HEK293T (cell line): ENCODE measurements at regions not wholly inside any gene's neighbourhood (a gene's known extent, or its start where the extent isn't known, plus 50 kb on each side); places are given as distances from the start of the nearest gene placed in this dataset.

ENCODE experiments used
- CTCF ChIA-PET: fragments of 350-600 bp; formaldehyde crosslinking; extraction: SDS; loops from one replicate; lab custom pipeline; 2021; ENCODE audit warnings: antibody characterized with exemption, inconsistent platforms; lab: Yijun Ruan, JAX
- POLR2A ChIA-PET: fragments of 350-600 bp; formaldehyde crosslinking; extraction: SDS; loops from one replicate; lab custom pipeline; 2020; ENCODE audit warnings: antibody characterized with exemption, inconsistent platforms; lab: Yijun Ruan, JAX
- DNase-seq: peaks from one replicate; pipeline ENCODE4 v3.0.0; 2012; ENCODE audit warnings: mixed read lengths; ENCODE audit errors: extremely low spot score
- ARNT ChIP-seq: fragments of 450-650 bp; IDR thresholded peaks from 2 replicates; pipeline ENCODE4 v1.6.1; 2017; ENCODE audit warnings: mild to moderate bottlenecking
- BHLHE40 ChIP-seq: fragments of 450-650 bp; IDR thresholded peaks from 2 replicates; pipeline ENCODE4 v1.6.1; 2016; ENCODE audit warnings: mild to moderate bottlenecking, moderate library complexity, borderline replicate concordance
- CTBP1 ChIP-seq: fragments of 450-650 bp; IDR thresholded peaks from 2 replicates; pipeline ENCODE4 v1.6.1; 2016; ENCODE audit warnings: borderline replicate concordance
- ELF4 ChIP-seq: fragments of 450-650 bp; IDR thresholded peaks from 2 replicates; pipeline ENCODE4 v1.6.1; 2017; ENCODE audit warnings: antibody characterized with exemption
- FOXA1 ChIP-seq: fragments of 450-650 bp; IDR thresholded peaks from 2 replicates; pipeline ENCODE4 v1.6.1; 2016; ENCODE audit warnings: mild to moderate bottlenecking
- FOXK2 ChIP-seq: fragments of 450-650 bp; IDR thresholded peaks from 2 replicates; pipeline ENCODE4 v1.6.1; 2016; ENCODE audit warnings: mild to moderate bottlenecking
- FOXM1 ChIP-seq: fragments of 450-650 bp; IDR thresholded peaks from 2 replicates; pipeline ENCODE4 v1.6.1; 2017; ENCODE audit warnings: mild to moderate bottlenecking, borderline replicate concordance
- HDGF ChIP-seq: fragments of 450-650 bp; IDR thresholded peaks from 2 replicates; pipeline ENCODE4 v1.6.1; 2017; ENCODE audit warnings: antibody characterized with exemption, borderline replicate concordance
- L3MBTL2 ChIP-seq: fragments of 450-650 bp; conservative IDR thresholded peaks from 2 replicates; pipeline ENCODE4 v1.6.1; 2016; ENCODE audit warnings: mild to moderate bottlenecking
- LEF1 ChIP-seq: fragments of 450-650 bp; IDR thresholded peaks from 2 replicates; pipeline ENCODE4 v1.6.1; 2017; ENCODE audit warnings: mild to moderate bottlenecking, borderline replicate concordance
- NFRKB ChIP-seq: fragments of 450-650 bp; IDR thresholded peaks from 2 replicates; pipeline ENCODE4 v1.6.1; 2016; ENCODE audit warnings: mild to moderate bottlenecking, moderate library complexity
- SP1 ChIP-seq: fragments of 450-650 bp; IDR thresholded peaks from 2 replicates; pipeline ENCODE4 v1.6.1; 2017
- SUZ12 ChIP-seq: fragments of 450-650 bp; IDR thresholded peaks from 2 replicates; pipeline ENCODE4 v1.6.1; 2016; ENCODE audit warnings: mild to moderate bottlenecking
- TARDBP ChIP-seq: fragments of 450-650 bp; IDR thresholded peaks from 2 replicates; pipeline ENCODE4 v1.6.1; 2016
- ZNF384 ChIP-seq: fragments of 450-650 bp; IDR thresholded peaks from 2 replicates; pipeline ENCODE4 v1.6.1; 2016
- TF ChIP-seq, protein P1 (sequence below): fragments of 450-650 bp; IDR thresholded peaks from 2 replicates; pipeline ENCODE4 v1.6.1; 2016

DNA sequence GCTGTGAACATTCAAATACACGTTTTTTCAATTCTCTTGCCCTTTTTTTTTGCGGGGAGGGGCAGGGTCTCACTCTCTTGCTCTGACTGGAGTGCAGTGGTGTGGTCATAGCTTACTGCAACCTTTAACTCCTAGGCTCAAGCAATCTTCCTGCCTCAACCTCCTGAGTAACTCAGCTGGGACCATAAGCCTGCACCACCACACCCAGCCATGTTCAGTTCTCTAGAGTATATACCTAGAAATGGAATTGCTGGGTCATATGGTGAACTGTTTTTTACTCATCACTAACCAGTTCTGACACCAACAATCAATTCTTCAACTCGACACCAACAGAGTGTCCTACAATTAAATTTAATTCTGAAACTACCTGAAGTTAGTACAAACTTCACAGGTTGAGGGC is 85.5 kb upstream of the ZNF169 start:
- CTCF ChIA-PET: no interaction called here
- no peak for DNase-seq

DNA sequence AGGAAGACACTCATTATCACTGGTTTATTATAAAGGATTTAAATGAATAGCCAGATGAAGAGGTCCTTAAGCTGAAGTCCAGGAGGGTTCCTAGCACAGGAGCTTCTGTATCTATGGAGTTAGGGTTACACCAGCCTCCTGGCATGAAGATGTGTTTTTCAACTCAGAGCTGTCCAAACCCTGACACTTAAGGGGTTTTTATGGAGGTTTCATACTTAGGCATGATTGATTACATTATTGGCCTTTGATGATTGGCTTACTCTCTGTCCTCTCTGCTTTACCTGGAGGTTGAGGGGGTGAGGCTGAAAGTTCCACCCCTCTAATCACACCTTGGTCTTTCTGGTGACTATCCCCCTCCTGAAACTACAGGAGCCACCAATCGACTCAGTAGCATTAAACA is 84.9 kb upstream of the ZNF169 start:
- no peak for TF ChIP-seq CTBP1
- TF ChIP-seq HDGF: no peak
- no peak for TF ChIP-seq SUZ12
- no peak for TF ChIP-seq FOXA1
- no peak for TF ChIP-seq BHLHE40
- TF ChIP-seq ARNT: no peak
- TF ChIP-seq TARDBP: no peak
- no peak for TF ChIP-seq NFRKB
- no peak for TF ChIP-seq L3MBTL2
- TF ChIP-seq ELF4: no peak
- TF ChIP-seq FOXM1: no peak
- TF ChIP-seq, protein P1, sequence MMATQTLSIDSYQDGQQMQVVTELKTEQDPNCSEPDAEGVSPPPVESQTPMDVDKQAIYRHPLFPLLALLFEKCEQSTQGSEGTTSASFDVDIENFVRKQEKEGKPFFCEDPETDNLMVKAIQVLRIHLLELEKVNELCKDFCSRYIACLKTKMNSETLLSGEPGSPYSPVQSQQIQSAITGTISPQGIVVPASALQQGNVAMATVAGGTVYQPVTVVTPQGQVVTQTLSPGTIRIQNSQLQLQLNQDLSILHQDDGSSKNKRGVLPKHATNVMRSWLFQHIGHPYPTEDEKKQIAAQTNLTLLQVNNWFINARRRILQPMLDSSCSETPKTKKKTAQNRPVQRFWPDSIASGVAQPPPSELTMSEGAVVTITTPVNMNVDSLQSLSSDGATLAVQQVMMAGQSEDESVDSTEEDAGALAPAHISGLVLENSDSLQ: no peak
- TF ChIP-seq FOXK2: no peak
- no peak for TF ChIP-seq ZNF384
- TF ChIP-seq SP1: no peak
- TF ChIP-seq LEF1: no peak
- no peak for DNase-seq
- POLR2A ChIA-PET: interaction anchor here (1.1 kb wide), 1 partner anchor 9 kb away, joined by 4 read pairs; no protein-coding TSS in a partner anchor
- CTCF ChIA-PET: no interaction called here

More for the DNA sequence above, 85.5 kb upstream of the ZNF169 start:
- POLR2A ChIA-PET: interaction anchor here (1.1 kb wide), 1 partner anchor 8 kb away, joined by 4 read pairs; no protein-coding TSS in a partner anchor
- TF ChIP-seq, protein P1: no peak
- no peak for TF ChIP-seq TARDBP
- no peak for TF ChIP-seq L3MBTL2
- no peak for TF ChIP-seq HDGF
- TF ChIP-seq FOXM1: no peak
- no peak for TF ChIP-seq SP1
- TF ChIP-seq FOXA1: no peak

DNA sequence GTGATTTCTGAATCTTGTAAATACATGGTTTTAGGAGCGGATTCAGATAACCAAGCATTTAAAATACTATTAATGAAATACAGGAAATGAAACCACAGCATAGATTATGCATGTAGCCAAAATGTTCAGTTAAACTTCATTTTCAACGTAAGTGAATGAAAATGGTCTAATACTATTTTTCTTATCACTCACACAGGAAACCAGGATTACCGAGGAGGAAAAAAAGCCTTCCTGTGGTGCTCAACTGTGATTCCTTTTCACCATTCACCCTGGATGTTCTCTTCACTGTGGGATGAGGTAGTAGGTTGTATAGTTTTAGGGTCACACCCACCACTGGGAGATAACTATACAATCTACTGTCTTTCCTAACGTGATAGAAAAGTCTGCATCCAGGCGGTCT is 83.4 kb upstream of the ZNF169 start:
- no peak for DNase-seq
- no peak for TF ChIP-seq ELF4
- no peak for TF ChIP-seq NFRKB
- no peak for TF ChIP-seq BHLHE40
- TF ChIP-seq HDGF: no peak
- no peak for TF ChIP-seq FOXK2
- TF ChIP-seq LEF1: no peak
- no peak for TF ChIP-seq L3MBTL2
- no peak for TF ChIP-seq TARDBP
- TF ChIP-seq ARNT: no peak
- TF ChIP-seq SUZ12: no peak
- TF ChIP-seq, protein P1: no peak
- no peak for TF ChIP-seq FOXA1
- no peak for TF ChIP-seq SP1
- POLR2A ChIA-PET: no interaction called here
- CTCF ChIA-PET: no interaction called here

DNA sequence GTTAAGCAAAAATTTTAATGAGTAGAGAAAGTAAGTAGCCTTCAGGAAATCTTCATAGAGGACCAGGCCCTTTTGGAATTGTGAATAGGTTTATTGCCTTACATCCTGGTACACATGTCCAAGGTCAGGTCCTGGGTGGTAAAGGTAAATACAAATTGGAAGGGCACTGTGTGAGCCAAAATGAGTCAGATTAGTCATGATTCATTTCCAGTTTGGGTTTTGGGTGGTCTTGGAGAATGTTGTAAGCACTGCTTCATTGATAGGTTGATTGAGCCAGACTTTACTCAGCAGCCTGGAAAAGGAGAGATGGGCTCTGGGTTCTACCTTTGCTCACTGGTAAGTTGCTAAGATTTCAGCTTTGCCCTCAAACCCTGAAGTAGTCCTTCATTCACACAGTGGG is 82.5 kb upstream of the ZNF169 start:
- ChIA-PET POLR2A (no interaction called here), CTCF (no interaction called here)
- no peak for DNase-seq
- no peak for TF ChIP-seq BHLHE40
- TF ChIP-seq NFRKB: no peak
- TF ChIP-seq, protein P1: no peak
- no peak for TF ChIP-seq HDGF
- TF ChIP-seq TARDBP: no peak
- TF ChIP-seq ARNT: no peak
- TF ChIP-seq FOXK2: no peak
- TF ChIP-seq SP1: no peak
- TF ChIP-seq ZNF384: no peak
- TF ChIP-seq CTBP1: no peak
- no peak for TF ChIP-seq FOXA1
- no peak for TF ChIP-seq SUZ12

DNA sequence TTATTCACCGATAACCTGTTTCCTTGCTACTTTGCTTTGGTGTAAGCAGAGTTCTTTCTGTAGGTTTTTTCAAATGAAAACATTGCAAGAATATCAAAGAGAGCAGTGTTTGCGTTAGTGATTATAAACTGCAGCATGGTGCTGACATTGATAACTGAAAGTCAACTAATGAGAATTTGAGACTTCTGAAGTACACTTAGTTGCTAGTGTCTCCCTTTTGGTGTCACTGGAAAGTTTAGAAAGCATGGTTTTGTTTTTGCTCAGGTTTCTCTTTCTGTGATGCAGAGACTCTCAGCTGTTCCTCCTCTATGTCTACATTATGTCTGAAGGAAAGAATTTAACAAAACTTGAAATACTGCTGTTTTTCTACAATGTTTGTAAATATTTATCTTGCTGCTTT is 80.2 kb upstream of the ZNF169 start:
- TF ChIP-seq HDGF: no peak
- no peak for TF ChIP-seq FOXK2
- no peak for TF ChIP-seq FOXA1
- no peak for TF ChIP-seq SUZ12
- no peak for TF ChIP-seq NFRKB
- TF ChIP-seq ZNF384: no peak
- TF ChIP-seq, protein P1: no peak
- TF ChIP-seq ELF4: no peak
- TF ChIP-seq BHLHE40: no peak
- no peak for TF ChIP-seq CTBP1
- no peak for TF ChIP-seq ARNT
- no peak for TF ChIP-seq SP1
- no peak for TF ChIP-seq TARDBP
- no peak for TF ChIP-seq FOXM1
- no peak for TF ChIP-seq L3MBTL2
- ChIA-PET POLR2A (no interaction called here), CTCF (no interaction called here)
- no peak for DNase-seq
